NCI-H128 (cell line): ENCODE measurements at regions not wholly inside any gene's neighbourhood (a gene's known extent, or its start where the extent isn't known, plus 50 kb on each side); places are given as distances from the start of the nearest gene placed in this dataset.
"Not testable (repeated sequence)": the region's sequence is repeated elsewhere in the genome, so short reads cannot be mapped to it uniquely, and the experiment has no call there.

Source experiments
- DNase-seq: peaks from one replicate; lab custom pipeline; 2025; ENCODE audit not compliant: unreplicated experiment; lab: John Stamatoyannopoulos, UW

DNA sequence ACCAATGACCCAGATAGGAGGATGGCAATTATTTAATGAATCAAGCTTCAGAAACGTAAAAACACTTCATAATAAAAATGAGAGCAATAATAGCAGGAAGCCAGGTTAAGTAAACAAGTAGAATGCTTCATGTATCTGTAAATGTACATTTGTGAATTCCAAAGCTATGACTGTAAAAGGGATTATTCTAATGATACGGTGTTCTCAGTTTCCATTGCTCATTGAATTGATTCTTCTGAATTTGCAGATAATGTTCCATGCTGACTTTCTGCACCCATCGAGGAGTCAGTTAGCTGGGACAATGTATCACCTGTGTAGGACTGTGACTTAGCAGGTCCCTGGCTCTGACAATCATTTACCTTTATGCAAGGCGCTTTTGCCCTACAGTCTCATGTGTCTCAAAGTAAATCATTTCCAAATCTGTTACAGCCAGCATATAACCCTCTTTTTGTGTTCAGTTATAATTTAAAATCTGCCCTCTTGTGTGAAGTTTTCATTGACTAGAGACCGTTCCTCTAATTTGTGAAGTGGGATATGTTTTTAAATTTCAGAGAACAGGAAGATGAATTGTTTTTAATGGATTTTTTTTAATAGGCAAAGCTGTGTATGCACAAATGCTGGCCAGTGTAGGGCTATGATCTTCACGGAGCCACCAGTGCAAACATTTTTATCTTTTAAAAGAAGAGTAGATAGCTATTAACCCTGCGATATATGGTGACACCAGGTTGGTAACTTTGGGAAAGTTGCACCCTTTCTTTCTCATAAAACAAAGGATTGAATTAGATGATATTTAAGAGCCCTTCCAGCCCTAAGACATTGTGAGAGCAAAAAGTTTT is 267.1 kb downstream of the KLF5 start:
- DNase-seq, result no peak

DNA sequence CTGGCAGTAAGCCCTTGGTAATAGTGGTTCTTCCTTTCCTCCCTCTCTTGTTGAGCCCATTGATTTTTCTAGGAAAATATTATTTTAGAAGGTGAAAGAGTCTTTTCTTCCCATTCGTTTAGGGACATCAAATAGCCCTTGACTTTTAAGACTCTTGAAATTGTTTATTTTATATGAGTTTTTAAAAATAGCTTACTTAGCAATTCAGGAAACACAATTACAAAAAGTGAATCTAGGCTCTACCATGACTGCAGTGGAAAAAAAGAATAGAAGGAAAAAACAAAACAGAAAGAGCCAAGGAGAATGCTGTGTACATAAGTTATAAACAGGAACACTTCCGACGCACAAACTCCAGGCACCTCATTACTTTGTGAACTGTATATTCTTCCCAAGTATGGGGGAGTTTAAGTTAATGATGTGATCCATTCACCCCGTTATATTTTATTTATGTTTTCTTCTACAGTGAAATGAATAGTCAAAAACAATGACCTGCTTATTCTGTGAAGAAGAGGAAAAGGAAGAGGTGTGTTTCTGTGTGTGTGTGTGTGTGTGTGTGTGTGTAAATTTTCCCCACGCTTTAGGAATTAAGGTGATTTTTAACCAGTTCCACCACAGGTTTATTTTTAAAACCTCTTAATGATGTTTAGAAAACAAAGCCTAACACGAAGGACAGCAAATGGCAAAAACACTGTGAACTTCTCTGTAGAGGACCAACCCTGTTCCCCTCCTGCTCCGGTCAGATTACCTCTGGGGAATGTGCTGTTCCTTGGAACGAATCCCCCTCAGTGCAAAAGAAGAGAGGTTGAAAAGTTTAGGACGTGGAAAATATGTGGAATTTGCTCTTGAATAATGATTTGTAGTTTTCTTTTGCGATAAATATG is 266.3 kb downstream of the KLF5 start:
- DNase-seq, result no peak

DNA sequence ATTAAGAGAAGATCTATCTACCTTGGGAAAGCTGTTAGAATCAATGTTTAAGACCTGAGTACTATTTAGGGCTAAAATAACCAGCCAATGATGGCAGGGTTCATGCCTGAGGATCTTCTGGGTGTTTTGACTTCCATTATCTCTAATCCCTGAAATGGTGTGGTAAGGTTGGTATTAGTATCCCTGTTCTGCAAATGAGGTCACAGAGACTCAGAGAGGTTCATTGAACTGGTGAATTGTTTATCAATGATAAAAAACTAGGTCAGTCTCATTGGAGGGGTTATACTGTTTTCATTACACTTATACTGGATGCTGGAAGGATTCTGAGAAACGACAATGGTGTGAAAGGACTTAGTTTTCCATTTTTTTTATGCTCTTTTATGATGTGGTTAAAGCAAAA is 264.8 kb downstream of the KLF5 start:
- no peak for DNase-seq

DNA sequence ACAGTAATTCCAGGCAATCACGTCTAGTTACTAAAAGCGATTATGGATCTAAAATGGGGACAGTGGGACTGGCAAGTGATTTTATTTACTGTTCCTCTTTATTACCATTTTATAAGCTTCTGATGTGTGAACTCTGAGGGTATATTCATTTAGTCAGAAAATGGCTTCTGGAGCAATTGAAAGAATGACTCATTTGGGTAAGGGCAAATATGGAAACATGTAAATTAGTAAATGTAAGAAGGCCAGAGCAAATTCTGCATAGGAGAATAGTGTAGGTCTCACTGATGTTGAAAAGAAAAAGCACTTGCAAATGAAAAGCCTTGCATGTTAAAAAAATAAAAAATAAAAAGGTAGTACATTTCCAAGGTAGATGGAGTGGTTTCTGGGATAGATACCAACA is 262.2 kb downstream of the KLF5 start:
- DNase-seq, result no peak

DNA sequence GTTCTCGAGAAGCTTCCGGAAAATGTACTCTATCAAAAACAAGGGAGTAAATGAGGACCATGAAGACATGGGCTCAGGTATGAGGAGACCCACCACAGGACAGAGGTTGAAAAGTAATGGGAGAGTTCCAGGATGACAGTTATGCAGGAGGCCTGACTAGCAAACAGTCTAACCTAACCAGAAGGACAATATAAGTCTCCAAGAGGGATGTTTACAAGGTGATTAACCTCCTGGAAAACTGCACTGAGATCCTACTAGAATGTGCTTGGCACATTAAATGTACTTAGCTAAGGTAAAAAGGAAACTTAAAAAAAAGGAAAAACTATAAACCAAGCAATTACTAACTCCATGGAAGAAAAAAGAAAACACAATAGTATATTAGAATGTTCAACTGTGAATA is 258.3 kb downstream of the KLF5 start:
- no peak for DNase-seq

DNA sequence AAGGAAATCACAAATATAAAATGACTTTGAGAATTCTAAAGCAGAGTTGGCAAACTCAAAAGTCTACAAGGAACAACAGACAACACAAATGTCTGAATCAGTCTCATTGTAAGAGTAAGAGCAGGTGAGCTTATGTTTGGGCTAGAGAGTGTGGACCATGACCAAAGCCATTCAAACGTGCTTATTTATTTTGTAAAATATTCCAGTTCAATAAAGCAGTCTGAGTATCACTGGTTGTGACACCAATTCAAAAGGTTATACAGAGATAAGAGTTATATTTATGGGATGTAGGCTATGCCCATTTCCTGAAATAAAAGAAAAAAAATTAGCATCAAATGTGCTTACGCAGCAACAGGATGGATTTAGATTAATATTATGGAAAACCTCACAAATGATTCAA is 251.6 kb downstream of the KLF5 start:
- no peak for DNase-seq

DNA sequence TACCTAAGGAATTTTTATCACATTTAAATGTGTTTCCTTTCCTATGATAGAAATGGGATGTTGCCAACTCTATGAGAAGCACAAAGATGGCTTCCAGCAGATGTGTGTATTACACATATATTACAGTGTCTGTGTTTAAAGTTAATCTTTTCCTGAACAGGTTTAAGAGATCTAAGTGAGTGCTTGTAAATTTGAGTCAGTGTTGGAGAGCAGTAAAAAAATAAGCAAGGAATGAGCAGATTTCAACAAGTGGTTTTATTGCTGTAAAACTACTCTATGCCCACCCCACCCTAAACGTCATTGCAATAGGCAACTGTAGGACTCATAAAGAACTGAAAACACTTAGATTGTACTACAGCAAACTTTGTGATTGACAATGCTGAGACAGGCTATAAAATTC is 248.7 kb downstream of the KLF5 start:
- no peak for DNase-seq

DNA sequence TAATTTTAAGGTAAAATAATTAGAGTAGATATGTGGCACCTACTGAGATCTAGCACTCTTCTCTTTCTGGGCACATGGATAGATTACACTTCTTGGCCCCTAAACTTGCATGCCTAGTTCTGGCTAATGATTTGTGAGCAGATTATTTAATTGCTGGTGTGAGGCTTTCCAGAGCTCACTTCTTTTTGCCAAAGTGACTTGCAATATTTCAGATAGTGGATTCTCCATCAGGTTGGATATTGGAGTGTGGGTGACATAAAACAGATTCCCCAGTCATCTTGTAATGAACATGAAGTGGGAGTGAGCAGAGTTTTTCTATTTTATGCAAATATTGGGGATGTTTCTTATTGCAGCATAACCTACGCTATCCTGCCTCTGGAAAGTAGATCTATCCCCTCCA is 247.9 kb downstream of the KLF5 start:
- DNase-seq, result no peak

DNA sequence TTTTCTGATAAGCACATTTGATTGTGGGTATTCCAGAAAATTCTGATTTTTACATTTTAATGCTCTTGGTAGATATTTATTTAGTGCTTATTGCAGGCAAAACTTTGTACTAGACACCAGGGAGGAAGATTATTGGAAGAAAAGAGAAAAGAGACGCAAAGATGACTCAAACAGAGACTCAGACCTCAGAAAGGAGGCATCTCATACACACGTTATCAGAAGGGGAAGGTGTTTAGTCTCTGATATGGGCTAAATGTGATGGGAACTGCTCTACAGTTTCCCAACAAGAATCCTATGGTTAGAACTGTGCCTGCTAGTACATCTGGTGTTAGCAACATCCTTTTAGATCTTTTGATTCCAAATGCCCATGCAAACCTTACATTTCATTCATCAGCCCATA is 245.6 kb downstream of the KLF5 start:
- DNase-seq, result no peak

DNA sequence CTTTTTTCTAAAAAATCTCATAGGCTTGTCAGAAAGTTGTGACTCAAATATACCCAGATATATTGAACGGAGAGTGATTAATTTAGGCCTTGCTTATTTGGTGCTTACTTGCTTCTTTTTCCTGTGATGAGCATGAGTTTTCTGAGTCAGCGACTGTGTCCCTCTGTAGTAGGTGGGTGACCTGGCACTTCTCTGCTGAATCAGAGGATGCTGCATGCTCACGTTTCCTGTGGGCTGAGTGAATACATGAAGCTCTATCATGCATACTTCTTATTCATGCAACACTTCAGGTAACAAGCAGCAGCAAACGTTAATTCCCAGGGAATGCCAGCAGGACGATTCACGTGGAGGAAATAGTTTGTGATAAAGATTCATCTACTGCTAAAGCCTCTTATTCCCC is 245.0 kb downstream of the KLF5 start:
- DNase-seq, result no peak

DNA sequence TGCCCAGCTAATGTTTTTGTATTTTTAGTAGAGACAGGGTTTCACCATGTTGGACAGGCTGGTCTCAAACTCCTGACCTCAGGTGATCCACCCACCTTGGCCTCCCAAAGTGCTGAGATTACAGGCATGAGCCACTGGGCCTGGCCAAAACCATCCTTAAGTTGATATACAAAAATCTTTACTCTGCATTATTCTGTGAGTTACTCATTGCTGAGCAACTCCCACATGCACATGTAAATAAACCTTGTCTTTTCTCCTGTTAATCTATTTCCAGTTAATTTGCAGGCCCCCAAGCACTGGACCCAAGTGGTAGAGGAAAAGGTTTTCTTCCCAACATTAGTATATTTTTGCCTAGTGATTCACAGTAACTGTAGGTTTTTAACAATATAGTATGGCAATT is 242.8 kb downstream of the KLF5 start:
- DNase-seq, result not testable (repeated sequence)

DNA sequence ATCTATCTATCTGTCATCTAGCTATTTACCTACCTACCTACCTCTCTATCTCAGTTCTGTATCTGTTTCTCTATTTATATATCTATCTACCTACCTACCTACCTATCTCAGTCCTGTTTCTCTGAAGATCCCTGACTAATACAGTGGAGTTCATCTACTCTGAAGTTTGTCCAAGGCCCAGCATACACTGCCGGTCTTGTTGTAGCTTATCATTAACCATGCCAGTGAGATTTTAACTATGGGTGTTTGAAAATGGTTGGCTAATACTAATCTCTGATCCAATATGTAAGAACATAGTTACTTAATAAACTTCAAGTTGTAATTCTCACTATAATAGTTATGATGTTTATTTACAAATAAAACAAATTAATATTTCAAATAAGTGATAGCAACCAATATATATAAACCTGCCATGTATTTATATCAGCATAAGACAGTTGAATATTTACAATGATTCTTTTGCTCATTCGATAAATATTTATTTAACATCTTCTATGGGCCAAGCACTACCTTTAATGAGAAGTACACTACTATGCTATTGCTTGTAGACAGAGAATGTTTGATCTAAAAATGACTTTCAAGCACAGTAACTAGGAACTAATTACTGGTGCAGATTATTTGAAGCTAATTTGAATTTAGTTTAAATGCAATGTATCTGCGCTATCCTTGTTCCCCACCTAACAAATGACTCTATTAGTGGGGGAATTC is 242.1 kb downstream of the KLF5 start:
- DNase-seq, result no peak

DNA sequence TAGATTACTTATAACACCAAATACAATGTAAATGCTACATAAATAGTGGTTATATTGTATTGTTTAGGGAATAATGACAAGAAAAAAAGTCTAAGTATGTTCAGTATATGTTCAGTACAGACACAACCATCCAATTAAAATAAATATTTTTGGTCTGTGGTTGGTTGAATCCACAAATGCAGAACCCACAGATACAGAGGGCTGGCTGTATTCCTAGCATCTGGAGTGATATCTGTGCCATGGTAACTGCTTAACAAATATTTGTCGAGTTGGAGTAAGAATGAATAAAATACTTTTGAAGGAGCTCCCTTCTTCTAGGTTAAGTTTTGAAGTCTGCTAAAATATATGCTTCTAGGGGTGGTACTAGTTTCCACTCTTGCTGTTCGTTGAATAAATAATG is 241.0 kb downstream of the KLF5 start:
- DNase-seq, result no peak

DNA sequence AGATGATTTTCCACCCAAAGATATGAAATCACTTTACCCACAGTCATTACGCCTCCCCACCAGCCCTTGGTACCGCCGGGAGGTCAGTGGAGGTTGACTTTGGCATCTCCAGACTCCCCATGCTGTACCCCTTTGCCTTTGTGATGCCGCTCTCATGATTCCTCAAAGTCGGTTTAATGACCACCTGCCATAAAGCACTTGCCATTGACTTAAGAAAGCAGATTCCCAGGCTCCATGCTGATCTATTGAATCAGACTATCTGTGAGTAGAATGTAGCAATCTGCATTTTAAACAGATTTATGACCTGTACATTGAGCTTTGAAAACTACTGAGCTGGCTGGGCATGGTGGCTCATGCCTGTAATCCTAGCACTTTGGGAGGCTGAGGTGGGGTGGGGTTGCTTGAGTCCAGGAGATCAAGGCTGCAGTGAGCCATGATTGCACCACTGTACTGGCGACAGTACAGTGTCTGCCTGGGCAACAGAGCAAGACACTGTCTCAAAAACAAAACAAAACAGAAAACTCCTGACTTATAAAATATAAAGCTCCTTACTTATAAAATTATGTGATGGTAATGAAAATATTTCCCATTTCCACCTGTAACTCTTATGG is 235.2 kb downstream of the KLF5 start:
- DNase-seq, result no peak

DNA sequence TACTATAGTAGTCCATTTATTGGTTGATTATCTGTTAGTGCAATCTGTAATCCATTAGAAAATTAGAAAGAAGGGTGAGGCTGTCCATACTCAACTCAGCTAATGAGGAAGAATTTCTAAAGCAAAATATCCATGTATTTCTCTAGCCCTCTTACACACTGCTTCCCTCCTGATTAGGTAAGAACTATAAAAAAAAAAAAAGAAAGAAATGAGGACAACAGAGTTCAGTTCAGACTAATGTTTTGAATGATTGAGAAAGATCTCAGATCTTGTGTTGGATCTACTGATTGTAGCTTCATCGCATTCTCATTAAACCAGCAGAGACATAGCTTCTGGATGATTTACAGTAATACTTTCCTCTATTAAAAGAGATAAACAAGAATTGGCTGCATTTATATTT is 233.3 kb downstream of the KLF5 start:
- no peak for DNase-seq

DNA sequence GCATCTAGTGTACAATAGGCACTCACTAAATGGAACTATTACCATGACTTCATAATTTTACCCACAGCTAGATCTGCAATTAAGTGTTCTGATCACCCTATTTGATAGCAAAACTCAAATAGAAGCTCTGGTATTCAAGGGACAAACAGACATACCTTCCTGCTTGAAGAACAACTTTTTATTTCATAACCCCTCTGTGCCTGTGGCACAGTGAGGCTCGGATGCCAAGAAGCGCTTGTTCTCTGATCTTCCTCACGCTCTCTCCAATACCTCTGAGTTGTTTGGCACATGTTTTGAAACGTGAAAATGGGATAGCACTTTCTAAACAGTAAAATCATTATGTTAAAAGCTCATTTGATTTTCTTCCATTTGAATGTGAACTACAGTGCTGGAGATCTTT is 232.0 kb downstream of the KLF5 start:
- no peak for DNase-seq

DNA sequence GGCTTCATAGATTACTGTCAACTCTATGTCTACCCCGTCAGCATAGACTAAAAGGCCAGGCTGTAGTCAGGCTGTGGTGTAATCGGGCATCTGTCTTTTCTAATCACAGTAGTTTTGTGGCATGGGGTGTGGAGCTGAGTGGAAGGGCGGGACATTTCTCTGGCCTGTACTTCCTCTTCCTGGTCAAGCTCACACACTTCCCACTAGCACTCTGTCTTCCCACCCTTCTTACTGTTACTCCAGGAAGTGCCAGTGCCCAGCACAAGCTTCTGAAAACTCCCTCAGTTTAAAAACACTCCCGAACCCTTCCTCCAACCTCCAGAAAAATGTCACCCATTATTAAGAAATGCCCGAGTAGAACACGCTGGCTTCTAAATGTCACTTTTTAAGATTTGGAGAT is 229.8 kb downstream of the KLF5 start:
- DNase-seq, result no peak

DNA sequence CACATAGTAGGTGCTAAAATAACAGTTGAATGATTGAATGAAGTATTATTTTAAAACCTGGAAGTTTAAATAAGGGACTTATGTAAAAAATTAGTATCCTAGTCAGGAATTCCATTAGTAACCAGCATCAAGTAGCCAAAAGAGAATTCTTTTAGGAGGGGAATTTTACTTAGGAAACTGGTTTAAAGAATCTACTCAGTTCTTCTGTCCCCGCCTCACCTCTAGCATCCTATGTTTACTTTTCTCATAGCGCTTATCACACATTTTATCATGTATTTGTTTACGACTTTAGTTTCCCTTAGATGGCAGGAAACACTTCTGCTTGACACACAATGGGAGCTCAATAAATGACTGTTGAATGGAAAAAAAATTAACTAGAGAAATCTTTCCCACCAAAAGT is 229.0 kb downstream of the KLF5 start:
- DNase-seq, result no peak

DNA sequence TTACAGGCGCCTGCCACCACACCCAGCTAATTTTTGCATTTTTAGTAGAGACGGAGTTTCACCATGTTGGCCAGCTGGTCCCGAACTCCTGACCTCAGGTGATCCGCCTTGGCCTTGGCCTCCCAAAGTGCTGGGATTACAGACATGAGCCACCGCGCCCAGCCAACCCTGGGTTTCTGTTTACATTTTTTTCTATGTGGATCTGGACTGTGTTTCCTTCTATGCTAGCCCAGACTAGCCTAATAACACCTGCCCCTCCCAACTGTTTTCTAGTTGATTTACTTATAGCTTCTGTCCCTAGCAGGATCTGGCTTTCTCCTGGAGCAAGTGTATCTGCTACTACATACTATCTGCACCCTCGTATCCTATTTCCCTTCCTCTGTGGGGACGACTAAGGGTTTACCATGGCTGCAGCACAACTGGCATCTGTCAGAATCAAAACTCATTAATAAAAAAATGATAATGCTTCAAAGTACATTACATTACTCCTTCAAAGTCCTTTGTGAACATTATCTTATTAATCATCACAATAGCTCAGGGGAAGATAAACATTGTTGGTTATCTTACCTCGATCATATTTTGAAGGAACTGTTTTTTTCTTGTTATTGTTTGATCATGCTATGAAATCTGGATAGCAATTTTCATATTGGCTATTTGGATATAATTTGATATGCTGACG is 228.3 kb downstream of the KLF5 start:
- no peak for DNase-seq

DNA sequence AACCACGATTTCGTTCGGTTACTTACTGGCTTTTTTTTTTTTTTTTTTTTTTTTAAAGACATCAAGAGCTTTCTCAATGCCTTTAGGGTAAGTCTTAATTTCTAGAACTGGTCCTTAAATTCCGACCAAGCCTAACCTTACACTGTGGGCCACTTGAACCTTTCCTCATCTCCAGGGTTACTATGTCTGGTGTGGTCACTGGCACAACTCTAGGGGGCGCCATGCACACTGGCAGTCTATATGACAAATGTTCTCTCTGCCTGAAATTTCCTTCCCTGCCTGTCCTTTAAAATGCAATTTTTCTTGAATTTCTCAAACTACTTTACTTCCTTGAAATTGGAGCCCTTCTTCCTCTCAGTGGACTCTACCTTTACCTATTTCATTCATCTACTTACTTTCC is 227.4 kb downstream of the KLF5 start:
- DNase-seq, result no peak
